ENCODE measurements at regions not wholly inside any gene's neighbourhood (a gene's known extent, or its start where the extent isn't known, plus 50 kb on each side); places are given as distances from the start of the nearest gene placed in this dataset.

DNA sequence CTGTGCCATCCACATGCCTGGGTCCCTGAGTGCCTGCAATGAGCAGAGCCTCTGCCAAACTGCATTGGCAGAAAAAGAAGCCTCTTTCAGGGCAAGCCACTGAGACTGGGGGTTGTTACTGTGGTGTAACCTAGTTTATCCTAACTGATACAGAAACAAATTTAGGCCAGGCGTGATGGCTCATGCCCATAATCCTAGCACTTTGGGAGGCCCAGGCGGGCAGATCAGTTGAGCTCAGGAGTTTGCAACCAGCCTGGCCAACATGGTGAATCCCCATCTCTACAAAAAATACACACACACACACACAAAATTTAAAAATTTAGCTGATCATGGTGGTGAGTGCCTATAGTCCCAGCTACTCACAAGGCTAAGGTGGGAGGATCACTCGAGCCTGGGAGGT lies 221.6 kb downstream of the TBC1D2B start:
- TF ChIP-seq, protein P1, sequence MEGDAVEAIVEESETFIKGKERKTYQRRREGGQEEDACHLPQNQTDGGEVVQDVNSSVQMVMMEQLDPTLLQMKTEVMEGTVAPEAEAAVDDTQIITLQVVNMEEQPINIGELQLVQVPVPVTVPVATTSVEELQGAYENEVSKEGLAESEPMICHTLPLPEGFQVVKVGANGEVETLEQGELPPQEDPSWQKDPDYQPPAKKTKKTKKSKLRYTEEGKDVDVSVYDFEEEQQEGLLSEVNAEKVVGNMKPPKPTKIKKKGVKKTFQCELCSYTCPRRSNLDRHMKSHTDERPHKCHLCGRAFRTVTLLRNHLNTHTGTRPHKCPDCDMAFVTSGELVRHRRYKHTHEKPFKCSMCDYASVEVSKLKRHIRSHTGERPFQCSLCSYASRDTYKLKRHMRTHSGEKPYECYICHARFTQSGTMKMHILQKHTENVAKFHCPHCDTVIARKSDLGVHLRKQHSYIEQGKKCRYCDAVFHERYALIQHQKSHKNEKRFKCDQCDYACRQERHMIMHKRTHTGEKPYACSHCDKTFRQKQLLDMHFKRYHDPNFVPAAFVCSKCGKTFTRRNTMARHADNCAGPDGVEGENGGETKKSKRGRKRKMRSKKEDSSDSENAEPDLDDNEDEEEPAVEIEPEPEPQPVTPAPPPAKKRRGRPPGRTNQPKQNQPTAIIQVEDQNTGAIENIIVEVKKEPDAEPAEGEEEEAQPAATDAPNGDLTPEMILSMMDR (IDR thresholded peaks at IDR 0.05) = no peak
- TF ChIP-seq EZH2phosphoT487 (IDR thresholded peaks at IDR 0.05) = no peak
- TF ChIP-seq EZH2 (IDR thresholded peaks at IDR 0.05) = no peak

All from neural progenitor cell (in vitro differentiated cells).